Lower leg skin (tissue), 3 donors: ENCODE measurements at regions not wholly inside any gene's neighbourhood (a gene's known extent, or its start where the extent isn't known, plus 50 kb on each side); places are given as distances from the start of the nearest gene placed in this dataset.

ENCODE experiments used
- POLR2A ChIP-seq, 2 donors: fragments of 450-650 bp; IDR thresholded peaks; one replicate each; pipeline ENCODE4 v1.6.1; 2016 to 2017; ENCODE audit warnings: antibody characterized with exemption in 2 of 2, mild to moderate bottlenecking in 1 of 2, moderate library complexity in 1 of 2
- TF ChIP-seq, protein P1 (sequence below), 3 donors: fragments of 450-650 bp; IDR thresholded peaks; one replicate each; pipeline ENCODE4 v1.5.1; 2016; ENCODE audit warnings: antibody characterized with exemption in 3 of 3, mild to moderate bottlenecking in 3 of 3, moderate library complexity in 2 of 3

DNA sequence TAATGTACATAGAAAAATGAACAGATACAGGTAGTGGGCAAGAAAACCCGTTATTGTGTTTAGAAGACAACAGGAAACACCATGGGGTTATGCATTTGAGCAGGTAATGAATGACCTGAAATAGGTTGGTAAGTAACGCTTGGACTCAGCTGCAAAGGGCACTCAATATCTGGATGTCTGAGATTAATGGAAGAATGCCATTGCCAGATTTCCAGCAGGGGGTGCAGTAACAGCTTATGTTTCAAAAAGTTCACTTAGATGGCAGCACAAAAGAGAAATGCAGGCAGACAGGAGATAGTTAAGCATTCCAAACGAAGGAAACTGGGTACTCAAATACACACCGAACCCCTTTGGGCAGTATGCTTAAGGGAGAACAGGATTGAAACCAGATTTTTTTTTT lies 285.5 kb upstream of the VLDLR start:
- TF ChIP-seq, protein P1, sequence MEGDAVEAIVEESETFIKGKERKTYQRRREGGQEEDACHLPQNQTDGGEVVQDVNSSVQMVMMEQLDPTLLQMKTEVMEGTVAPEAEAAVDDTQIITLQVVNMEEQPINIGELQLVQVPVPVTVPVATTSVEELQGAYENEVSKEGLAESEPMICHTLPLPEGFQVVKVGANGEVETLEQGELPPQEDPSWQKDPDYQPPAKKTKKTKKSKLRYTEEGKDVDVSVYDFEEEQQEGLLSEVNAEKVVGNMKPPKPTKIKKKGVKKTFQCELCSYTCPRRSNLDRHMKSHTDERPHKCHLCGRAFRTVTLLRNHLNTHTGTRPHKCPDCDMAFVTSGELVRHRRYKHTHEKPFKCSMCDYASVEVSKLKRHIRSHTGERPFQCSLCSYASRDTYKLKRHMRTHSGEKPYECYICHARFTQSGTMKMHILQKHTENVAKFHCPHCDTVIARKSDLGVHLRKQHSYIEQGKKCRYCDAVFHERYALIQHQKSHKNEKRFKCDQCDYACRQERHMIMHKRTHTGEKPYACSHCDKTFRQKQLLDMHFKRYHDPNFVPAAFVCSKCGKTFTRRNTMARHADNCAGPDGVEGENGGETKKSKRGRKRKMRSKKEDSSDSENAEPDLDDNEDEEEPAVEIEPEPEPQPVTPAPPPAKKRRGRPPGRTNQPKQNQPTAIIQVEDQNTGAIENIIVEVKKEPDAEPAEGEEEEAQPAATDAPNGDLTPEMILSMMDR (IDR thresholded peaks at IDR 0.05): no peak
- no peak for TF ChIP-seq POLR2A (IDR thresholded peaks at IDR 0.05)
